ENCODE measurements at regions not wholly inside any gene's neighbourhood (a gene's known extent, or its start where the extent isn't known, plus 50 kb on each side); places are given as distances from the start of the nearest gene placed in this dataset.
"Not testable (repeated sequence)": the region's sequence is repeated elsewhere in the genome, so short reads cannot be mapped to it uniquely, and the experiment has no call there.

GRCh38 chr21:8443093-8443492 lies 2078.3 kb upstream of the TPTE start:
- intact Hi-C loops (cut with DNase I, micrococcal nuclease); DNase-seq: not testable (repeated sequence)
- ATAC-seq, result peak; percentile 36

GRCh38 chr21:8449807-8450206 lies 2071.6 kb upstream of the TPTE start:
- ATAC-seq; intact Hi-C loops (cut with DNase I, micrococcal nuclease); DNase-seq: not testable (repeated sequence)

- DNase-seq; intact Hi-C loops (cut with DNase I, micrococcal nuclease): not testable (repeated sequence)
- peak; percentile 61 for ATAC-seq
These were observed 2065.9 kb upstream of the TPTE start for GRCh38 chr21:8455279-8456128.

- peak; percentile 81 for ATAC-seq
- intact Hi-C loops (cut with DNase I, micrococcal nuclease); DNase-seq: not testable (repeated sequence)
These were observed 2056.8 kb upstream of the TPTE start for GRCh38 chr21:8464403-8465152.

DNA sequence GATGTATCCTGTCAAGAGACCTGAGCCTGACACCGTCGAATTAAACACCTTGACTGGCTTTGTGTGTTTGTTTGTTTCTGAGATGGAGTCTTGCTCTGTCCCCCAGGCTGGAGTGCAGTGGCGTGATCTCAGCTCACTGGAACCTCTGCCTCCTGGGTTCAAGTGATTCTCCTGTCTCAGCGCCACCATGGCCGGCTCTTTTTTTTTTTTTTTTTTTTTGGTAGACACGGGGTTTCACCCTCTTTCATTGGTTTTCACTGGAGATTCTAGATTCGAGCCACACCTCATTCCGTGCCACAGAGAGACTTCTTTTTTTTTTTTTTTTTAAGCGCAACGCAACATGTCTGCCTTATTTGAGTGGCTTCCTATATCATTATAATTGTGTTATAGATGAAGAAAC lies 2054.7 kb upstream of the TPTE start:
- DNase-seq; intact Hi-C loops (cut with DNase I, micrococcal nuclease): not testable (repeated sequence)
- peak; percentile 42 for ATAC-seq

Small RNA genes in the stretch of these regions (microRNA-seq; reads per million reads assigned to microRNA genes)
- gene MIR6724-3, result 0 reads per million in 2 donors
- 0 reads per million in 2 donors for gene MIR6724-4

All from left colon (tissue), 2 donors.